ENCODE measurements at regions not wholly inside any gene's neighbourhood (a gene's known extent, or its start where the extent isn't known, plus 50 kb on each side); places are given as distances from the start of the nearest gene placed in this dataset.
"Not testable (repeated sequence)": the region's sequence is repeated elsewhere in the genome, so short reads cannot be mapped to it uniquely, and the experiment has no call there.

DNA sequence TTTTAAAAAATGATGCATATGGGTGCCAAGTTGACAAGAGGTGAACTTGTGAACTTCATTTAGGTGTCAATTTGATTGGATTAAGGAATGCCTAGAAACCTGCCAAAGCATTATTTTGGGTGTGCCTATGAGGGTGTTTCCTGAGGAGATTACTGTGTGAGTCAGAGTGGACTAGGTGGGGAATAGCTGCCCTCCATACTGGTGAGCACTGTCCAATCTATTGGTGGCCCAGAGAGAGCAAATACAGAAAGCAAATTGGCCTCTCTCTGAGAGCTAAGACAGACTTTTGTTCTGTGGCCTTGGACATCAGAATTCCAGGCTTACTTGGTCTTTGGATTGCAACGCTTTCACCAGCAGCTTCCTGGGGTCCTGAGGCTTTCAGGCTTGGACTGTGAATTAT lies 388.0 kb downstream of the SUCLG1 start:
- TF ChIP-seq CTCF (IDR thresholded peaks at IDR 0.05; ENCODE audit: extremely low read depth, insufficient read depth, missing control alignments), result no peak
- DNase-seq (ENCODE audit: low spot score), result no peak
- in situ Hi-C loops (cut with MboI; ENCODE audit: low pct_unique_long_range_greater_than_20kb, low sequenced_read_pairs, unreplicated experiment), result no loop called here

DNA sequence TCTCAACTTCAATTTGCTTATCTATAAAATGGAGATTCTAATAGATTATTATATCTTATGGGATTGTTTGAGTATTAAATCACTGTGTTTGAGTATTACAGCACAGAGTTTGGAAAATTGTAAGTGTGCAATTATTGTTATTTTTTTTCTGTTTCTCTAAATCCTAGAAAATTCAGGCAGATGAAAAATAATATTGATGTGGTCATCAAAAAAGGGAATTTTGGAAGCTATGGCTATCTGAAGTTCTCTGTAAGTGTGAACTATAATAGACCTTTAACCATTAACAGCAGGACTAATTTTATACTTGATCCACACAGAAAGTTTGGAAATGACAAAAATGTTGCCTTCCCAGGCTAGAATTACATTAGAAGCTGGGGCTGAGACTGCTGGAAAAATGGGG lies 393.2 kb downstream of the SUCLG1 start:
- DNase-seq (ENCODE audit: low spot score), result no peak

GRCh38 chr2:84057917-84058560 lies 401.0 kb downstream of the SUCLG1 start:
- DNase-seq (ENCODE audit: low spot score), result no peak
- no peak for TF ChIP-seq CTCF (IDR thresholded peaks at IDR 0.05; ENCODE audit: extremely low read depth, insufficient read depth, missing control alignments)
- in situ Hi-C loops (cut with MboI; ENCODE audit: low pct_unique_long_range_greater_than_20kb, low sequenced_read_pairs, unreplicated experiment), result no loop called here

More for the DNA sequence above, 393.2 kb downstream of the SUCLG1 start:
- no peak for TF ChIP-seq CTCF (IDR thresholded peaks at IDR 0.05; ENCODE audit: extremely low read depth, insufficient read depth, missing control alignments)
- in situ Hi-C loops (cut with MboI; ENCODE audit: low pct_unique_long_range_greater_than_20kb, low sequenced_read_pairs, unreplicated experiment), result no loop called here

GRCh38 chr2:84055816-84056215 lies 403.3 kb downstream of the SUCLG1 start:
- TF ChIP-seq CTCF (IDR thresholded peaks at IDR 0.05; ENCODE audit: extremely low read depth, insufficient read depth, missing control alignments), result no peak
- DNase-seq (ENCODE audit: low spot score), result no peak

DNA sequence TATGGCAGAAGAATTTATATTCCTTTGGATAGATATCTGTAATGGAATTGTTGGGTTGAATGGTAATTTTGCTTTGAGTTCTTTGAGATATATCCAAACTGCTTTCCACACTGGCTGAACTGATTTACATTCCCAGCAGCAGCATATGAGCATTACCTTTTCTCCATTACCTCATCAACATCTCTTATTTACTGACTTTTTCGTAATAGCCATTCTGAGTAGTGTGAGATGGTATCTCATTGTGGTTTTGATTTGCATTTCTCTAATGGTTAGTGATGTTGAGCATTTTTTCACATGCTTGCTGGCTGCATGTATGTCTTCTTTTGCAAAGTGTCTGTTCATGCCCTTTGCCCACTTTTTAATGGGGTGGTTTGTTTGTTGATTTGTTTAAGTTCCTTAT lies 404.5 kb downstream of the SUCLG1 start:
- in situ Hi-C loops (cut with MboI; ENCODE audit: low pct_unique_long_range_greater_than_20kb, low sequenced_read_pairs, unreplicated experiment); DNase-seq (ENCODE audit: low spot score): not testable (repeated sequence)

More at GRCh38 chr2:84055816-84056215, 403.3 kb downstream of the SUCLG1 start:
- in situ Hi-C loops (cut with MboI; ENCODE audit: low pct_unique_long_range_greater_than_20kb, low sequenced_read_pairs, unreplicated experiment), result no loop called here

GRCh38 chr2:84052913-84053312 lies 406.2 kb downstream of the SUCLG1 start:
- DNase-seq (ENCODE audit: low spot score), result no peak
- no peak for TF ChIP-seq CTCF (IDR thresholded peaks at IDR 0.05; ENCODE audit: extremely low read depth, insufficient read depth, missing control alignments)
- in situ Hi-C loops (cut with MboI; ENCODE audit: low pct_unique_long_range_greater_than_20kb, low sequenced_read_pairs, unreplicated experiment), result no loop called here

GRCh38 chr2:84052043-84052442 lies 407.0 kb downstream of the SUCLG1 start:
- no peak for TF ChIP-seq CTCF (IDR thresholded peaks at IDR 0.05; ENCODE audit: extremely low read depth, insufficient read depth, missing control alignments)
- in situ Hi-C loops (cut with MboI; ENCODE audit: low pct_unique_long_range_greater_than_20kb, low sequenced_read_pairs, unreplicated experiment), result no loop called here

More at GRCh38 chr2:84052043-84052442, 407.0 kb downstream of the SUCLG1 start:
- DNase-seq (ENCODE audit: low spot score), result no peak

Data from GM13977 (cell line).